HG03442 (cell line): ENCODE measurements at regions not wholly inside any gene's neighbourhood (a gene's known extent, or its start where the extent isn't known, plus 50 kb on each side); places are given as distances from the start of the nearest gene placed in this dataset.

ENCODE experiments used
- ATAC-seq: cut with Tn5 transposase; IDR thresholded peaks from one replicate; pipeline ENCODE4 v1.9.1; 2021; ENCODE audit warnings: mild to moderate bottlenecking, moderate library complexity; ENCODE audit not compliant: unreplicated experiment

- no peak for ATAC-seq
Observed at GRCh38 chr12:59010941-59011340, 90.6 kb upstream of the LRIG3 start.

DNA sequence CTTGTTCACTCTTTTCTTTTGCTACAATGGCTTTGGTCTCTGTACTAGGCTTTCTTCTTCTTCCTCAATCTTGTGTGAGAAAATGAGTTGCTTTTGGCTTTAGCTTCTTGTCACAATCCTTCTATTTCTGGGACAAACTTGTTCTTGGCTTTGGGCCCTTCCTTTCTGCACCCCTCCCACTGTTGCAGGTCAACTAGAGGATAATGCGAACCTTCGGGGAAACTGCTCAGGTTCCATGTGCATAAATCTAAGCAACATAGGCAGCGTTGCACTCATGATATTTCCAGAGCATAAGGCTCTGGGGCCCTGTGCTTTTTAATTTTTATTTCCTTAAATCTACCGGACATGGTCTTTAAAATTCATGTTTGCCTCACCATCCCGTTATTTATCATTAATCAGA is 89.8 kb upstream of the LRIG3 start:
- no peak for ATAC-seq

- no peak for ATAC-seq
Observed at GRCh38 chr12:59007620-59008019, 87.3 kb upstream of the LRIG3 start.

DNA sequence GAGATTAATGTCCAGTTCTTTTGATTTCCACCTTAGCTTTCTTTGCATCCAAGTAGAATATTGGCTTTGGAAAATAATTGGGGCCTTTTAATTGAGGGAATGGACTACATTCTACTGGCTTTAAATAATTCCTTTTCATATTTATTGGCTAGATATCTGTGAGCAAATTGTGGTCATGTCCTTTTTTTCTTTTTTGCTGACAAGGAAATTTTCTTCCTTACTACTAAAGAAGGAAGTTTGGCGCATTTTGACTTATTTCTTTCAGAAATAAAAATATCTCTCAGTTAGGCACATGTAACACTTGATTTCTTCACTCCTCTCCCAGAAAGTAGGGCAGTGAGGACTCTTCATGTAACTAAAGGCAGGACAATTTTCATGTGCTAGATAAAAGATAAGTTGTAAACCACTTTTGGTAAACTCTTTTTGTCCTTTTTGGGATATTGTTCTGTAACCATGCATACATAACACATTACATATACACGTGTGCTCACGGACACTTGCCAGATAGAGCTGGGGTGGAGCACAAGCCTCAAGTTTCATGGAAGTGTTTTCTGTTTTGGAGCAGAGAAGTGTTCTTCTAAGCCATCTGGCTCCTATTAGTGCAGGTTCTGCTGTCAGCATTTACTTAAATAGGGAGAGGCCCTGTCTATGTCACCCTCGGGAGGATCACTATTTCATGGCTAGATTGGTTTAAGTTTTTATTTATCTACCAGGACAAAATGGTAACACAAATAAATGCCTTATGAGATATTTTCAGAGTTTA is 85.1 kb upstream of the LRIG3 start:
- ATAC-seq = no peak

DNA sequence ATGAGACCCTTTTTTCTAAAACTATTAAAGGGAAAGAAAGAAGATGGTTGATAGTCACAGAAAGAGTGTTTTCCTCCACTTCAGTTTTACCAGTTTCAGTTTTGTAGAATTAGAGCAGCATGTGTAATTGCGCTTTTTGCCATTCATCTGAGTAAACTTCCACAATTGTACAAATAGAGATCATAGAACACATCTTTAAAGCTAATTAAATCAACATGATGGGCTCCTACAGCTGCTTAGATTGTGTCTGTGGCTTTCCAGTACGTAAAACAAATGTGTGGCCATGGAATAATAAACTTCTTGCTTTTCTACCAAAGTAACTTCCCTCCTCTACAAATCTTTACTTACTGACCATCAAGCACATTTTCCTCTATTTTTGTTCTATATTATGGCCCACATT is 84.2 kb upstream of the LRIG3 start:
- ATAC-seq = no peak

DNA sequence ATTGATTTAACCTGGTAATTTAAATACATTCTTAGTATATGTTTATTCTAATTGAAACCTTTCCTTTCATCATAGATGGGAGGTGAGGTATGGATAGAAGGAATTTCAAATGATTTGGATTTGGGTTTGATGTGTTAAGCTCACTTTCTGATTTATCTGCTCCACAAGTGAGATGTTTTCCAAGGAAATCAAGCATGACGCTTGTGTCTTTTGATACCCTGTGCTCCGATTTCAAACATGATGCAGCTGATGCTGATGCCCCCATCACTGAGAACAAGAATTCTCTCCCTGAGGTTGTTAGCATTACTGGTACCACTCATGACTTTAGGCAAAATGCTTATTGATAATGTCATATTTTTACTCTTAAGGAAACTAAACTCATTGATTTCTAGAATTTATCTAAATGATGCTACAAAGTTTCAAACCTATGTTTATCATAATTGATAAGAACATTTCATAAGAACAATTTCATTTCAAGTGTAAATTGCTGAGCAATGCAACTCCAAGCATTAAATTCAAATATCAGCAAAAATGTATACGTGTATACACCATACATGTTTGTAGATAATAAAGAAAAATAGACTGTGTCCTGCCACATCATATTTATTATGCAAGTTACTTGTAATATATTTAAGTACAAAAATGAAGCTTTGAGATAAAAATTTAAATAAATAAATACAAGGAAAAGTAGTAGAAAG is 75.5 kb upstream of the LRIG3 start:
- ATAC-seq = no peak

DNA sequence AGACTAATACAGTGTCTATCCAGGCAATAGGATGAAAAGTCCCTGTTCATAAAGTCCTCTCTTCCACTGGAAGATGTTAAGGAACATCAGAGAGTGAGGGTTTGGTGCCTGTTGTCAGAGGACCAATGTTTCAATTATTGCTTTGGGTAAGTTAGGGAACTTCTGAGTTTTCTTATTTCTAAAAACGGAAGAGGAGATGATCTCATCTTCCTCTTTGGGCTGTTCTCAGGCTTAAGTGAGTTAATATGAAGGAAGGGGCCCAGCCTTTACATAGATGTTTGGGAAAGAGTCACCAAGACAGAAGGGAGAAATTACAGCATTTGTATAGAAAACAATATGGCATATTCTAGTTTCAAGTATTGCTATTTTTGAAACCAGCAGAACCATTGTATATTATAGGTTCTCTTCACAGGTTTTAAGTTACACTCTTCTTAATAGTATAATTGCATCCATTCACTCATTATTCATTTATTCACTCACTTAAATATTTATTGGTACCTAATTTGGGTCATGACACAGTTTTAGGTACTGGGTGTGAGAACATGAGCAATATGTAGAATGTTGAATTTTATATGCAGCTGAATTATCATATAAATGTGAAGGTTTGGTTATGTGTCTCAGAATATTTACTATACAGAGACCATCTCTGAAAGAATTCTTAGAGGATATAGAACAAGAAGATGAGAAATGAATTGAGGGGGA is 68.5 kb upstream of the LRIG3 start:
- ATAC-seq = no peak

DNA sequence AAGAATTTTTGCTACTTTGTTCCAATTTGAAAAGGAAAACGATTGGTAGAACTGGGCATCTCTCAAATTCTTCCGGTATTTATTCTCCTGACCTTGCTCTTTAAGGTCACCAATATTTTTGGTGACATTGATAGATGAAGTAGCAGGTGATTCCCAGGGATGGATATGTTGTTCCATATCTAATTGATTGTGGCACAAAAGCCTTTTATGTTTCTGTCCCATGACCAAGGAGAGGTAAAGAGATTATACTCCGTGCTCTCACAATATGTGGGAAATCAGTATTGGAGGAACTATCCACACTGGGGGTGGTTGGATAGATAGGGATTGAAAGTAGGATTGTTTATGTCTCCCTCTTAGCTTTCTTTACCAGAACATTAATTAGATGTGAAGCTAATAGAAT is 61.7 kb upstream of the LRIG3 start:
- ATAC-seq = no peak

DNA sequence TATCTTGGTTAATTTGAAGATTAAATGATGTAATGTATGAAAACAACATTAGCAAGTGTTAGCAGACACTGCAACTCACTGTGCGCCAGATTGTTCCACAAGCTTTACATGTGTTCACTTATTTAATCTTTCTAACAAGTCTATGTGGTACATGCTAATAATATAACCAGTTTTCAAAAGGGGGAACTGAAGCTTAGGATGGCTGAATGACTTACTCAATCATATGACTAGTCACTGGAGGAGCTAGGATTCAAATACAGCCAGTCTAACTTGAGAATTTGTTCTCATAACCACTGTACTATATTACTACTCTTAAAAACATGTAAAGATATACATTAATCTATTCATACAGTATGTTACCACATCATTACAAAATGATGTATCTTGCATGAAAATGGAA is 60.5 kb upstream of the LRIG3 start:
- ATAC-seq = no peak

- ATAC-seq = no peak
Observed at GRCh38 chr12:58978717-58979116, 58.4 kb upstream of the LRIG3 start.

DNA sequence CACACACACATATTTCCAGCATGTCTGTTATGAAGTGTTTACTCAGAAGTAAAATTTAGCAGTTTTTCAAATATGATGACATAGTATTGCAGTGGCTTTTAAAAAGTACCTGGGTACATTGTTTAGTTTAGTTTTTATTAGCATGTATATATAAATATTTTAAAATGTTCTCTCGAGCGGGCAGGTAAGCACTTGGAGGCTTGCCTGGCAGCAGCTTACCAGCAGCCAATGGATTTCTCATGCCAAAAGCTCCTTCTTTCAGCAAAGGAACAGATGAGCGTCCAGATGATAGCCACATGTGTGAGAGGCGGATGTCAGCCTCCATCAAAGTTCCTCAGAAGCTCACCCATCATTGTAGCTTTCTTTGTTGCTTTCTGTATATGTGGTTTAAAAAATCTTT is 57.2 kb upstream of the LRIG3 start:
- no peak for ATAC-seq

DNA sequence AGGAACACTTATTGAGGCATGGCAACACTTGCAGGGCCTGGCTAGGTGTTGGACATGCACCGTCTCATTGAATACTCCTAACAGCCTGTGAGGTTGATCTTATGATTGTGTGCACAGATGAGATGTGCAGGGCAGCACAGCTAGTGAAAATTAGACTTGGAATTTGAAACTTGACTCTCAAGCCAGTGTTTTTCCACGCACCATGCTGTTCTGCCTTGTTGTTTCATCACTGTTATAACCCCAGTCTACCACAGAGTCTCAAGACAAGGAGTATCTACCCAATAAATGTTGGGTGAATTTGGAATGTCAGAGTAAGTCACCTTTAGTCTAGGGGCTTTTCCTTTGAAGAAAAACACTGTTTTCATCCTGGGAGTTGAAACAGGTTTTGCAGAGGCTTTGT is 55.8 kb upstream of the LRIG3 start:
- no peak for ATAC-seq
